Endodermal cell (in vitro differentiated cells): ENCODE measurements at regions not wholly inside any gene's neighbourhood (a gene's known extent, or its start where the extent isn't known, plus 50 kb on each side); places are given as distances from the start of the nearest gene placed in this dataset.

Source experiments
- DNase-seq: peaks from one replicate; pipeline ENCODE4 v3.0.0-alpha.2; 2017
- H3K27ac ChIP-seq: 2 replicates; pipeline ENCODE4 v1.5.1; 2013; ENCODE audit warnings: mild to moderate bottlenecking, low read depth, low read length, moderate library complexity
- H3K27me3 ChIP-seq: 2 replicates; pipeline ENCODE4 v1.6.1; 2013; ENCODE audit warnings: mild to moderate bottlenecking, low read length, moderate library complexity; ENCODE audit not compliant: insufficient read depth, control insufficient read depth, poor library complexity, severe bottlenecking
- H3K36me3 ChIP-seq: 2 replicates; pipeline ENCODE4 v1.7.0; 2013; ENCODE audit warnings: mild to moderate bottlenecking, low read length, moderate library complexity; ENCODE audit not compliant: control insufficient read depth, insufficient read depth
- H3K4me1 ChIP-seq: one replicate; pipeline ENCODE4 v1.7.0; 2013; ENCODE audit warnings: low read length; ENCODE audit not compliant: control insufficient read depth, insufficient read depth
- H3K4me3 ChIP-seq: 2 replicates; pipeline ENCODE4 v1.5.1; 2013; ENCODE audit warnings: mild to moderate bottlenecking, low read length, moderate library complexity
- H3K9ac ChIP-seq: 2 replicates; pipeline ENCODE4 v1.6.1; 2013; ENCODE audit warnings: mild to moderate bottlenecking, low read length, moderate library complexity; ENCODE audit not compliant: poor library complexity, severe bottlenecking; ENCODE audit errors: extremely low read depth
- H3K9me3 ChIP-seq: 2 replicates; pipeline ENCODE4 v1.6.1; 2013; ENCODE audit warnings: mild to moderate bottlenecking, low read length, moderate library complexity; ENCODE audit not compliant: control insufficient read depth
- H3K27ac Mint-ChIP-seq: 2 replicates; pipeline ENCODE4 v1.8.0; 2020; ENCODE audit warnings: mixed read lengths
- H3K27me3 Mint-ChIP-seq: 2 replicates; pipeline ENCODE4 v1.8.0; 2021; ENCODE audit warnings: mild to moderate bottlenecking, mixed read lengths; ENCODE audit not compliant: insufficient read depth
- H3K36me3 Mint-ChIP-seq: 2 replicates; pipeline ENCODE4 v1.8.0; 2020; ENCODE audit warnings: low read depth, mixed read lengths
- H3K4me1 Mint-ChIP-seq: 2 replicates; pipeline ENCODE4 v1.8.0; 2020; ENCODE audit warnings: mixed read lengths
- H3K4me3 Mint-ChIP-seq: 2 replicates; pipeline ENCODE4 v1.8.0; 2020; ENCODE audit warnings: mild to moderate bottlenecking, moderate library complexity, mixed read lengths
- H3K9me3 Mint-ChIP-seq: 2 replicates; pipeline ENCODE4 v1.8.0; 2020; ENCODE audit warnings: mild to moderate bottlenecking, mixed read lengths
- WGBS, 2 experiments: methylation state at CpG; one replicate each; pipeline versions ENCODE4 v1.1.5 to v1.1.7; 2013; ENCODE audit warnings: missing lambda C conversion rate in 2 of 2, mixed read lengths in 1 of 2; ENCODE audit not compliant: insufficient coverage in 1 of 2, insufficient read length in 1 of 2; 5-methylcytosine and 5-hydroxymethylcytosine counted together
- TF ChIP-seq, protein P1 (sequence below): fragments of 200-600 bp; sonication (generic); conservative IDR thresholded peaks from 2 replicates; pipeline ENCODE4 v1.5.0; 2021; ENCODE audit warnings: antibody characterized with exemption, mild to moderate bottlenecking

GRCh38 chr15:79515300-79516027 lies 83.3 kb downstream of the MINAR1 start:
- H3K4me3 Mint-ChIP-seq, result no peak overlapping the region
- Histone ChIP-seq H3K4me1 (no peaks in the 10 kb centered on the region), H3K9ac (no peak overlapping the region), H3K27me3 (peaks cover 10% of the 10 kb centered on the region), H3K4me3 (no peak overlapping the region), H3K9me3 (no peaks in the 10 kb centered on the region), H3K27ac (no peak overlapping the region), H3K36me3 (no peaks in the 10 kb centered on the region)
- no peak overlapping the region for H3K27ac Mint-ChIP-seq
- TF ChIP-seq, protein P1, sequence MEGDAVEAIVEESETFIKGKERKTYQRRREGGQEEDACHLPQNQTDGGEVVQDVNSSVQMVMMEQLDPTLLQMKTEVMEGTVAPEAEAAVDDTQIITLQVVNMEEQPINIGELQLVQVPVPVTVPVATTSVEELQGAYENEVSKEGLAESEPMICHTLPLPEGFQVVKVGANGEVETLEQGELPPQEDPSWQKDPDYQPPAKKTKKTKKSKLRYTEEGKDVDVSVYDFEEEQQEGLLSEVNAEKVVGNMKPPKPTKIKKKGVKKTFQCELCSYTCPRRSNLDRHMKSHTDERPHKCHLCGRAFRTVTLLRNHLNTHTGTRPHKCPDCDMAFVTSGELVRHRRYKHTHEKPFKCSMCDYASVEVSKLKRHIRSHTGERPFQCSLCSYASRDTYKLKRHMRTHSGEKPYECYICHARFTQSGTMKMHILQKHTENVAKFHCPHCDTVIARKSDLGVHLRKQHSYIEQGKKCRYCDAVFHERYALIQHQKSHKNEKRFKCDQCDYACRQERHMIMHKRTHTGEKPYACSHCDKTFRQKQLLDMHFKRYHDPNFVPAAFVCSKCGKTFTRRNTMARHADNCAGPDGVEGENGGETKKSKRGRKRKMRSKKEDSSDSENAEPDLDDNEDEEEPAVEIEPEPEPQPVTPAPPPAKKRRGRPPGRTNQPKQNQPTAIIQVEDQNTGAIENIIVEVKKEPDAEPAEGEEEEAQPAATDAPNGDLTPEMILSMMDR, result no peak
- WGBS, 2 experiments, result 88 to 92% methylated on average over 4 to 7 of the region's 7 CpGs
- H3K4me1 Mint-ChIP-seq, result no peaks in the 10 kb centered on the region
- no peaks in the 10 kb centered on the region for H3K9me3 Mint-ChIP-seq
- no peaks in the 10 kb centered on the region for H3K27me3 Mint-ChIP-seq
- H3K36me3 Mint-ChIP-seq, result no peaks in the 10 kb centered on the region
- DNase-seq, result no peak

DNA sequence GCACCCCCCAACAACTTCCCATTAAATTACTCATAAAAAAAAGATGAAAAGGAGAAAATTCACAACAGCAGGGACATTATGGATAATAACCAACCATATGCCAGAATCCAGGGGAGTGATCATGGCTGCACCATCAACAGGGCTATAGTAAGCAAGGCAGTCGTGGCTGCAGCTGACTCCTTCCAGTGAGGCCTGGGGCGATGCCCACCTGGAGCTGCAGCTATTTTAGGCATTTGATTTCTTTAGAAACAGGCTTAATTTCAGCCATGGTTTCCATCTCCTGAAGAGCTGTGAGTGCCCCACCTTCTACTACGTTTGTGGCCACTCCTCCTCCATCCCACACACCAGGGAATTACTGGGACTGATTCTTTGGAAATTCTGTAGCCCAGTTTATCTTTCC lies 84.0 kb downstream of the MINAR1 start:
- no peak overlapping the region for H3K4me3 ChIP-seq
- no peaks in the 10 kb centered on the region for H3K36me3 Mint-ChIP-seq
- no peaks in the 10 kb centered on the region for H3K4me1 ChIP-seq
- H3K36me3 ChIP-seq, result no peaks in the 10 kb centered on the region
- 70 to 78% methylated on average over 2 to 3 of the region's 3 CpGs for WGBS, 2 experiments
- H3K27me3 ChIP-seq, result peaks cover 7% of the 10 kb centered on the region
- no peak overlapping the region for H3K4me3 Mint-ChIP-seq
- no peaks in the 10 kb centered on the region for H3K9me3 Mint-ChIP-seq
- H3K9ac ChIP-seq, result no peak overlapping the region
- H3K27me3 Mint-ChIP-seq, result no peaks in the 10 kb centered on the region
- no peak overlapping the region for H3K27ac ChIP-seq
- no peak overlapping the region for H3K27ac Mint-ChIP-seq
- no peak for DNase-seq
- TF ChIP-seq, protein P1, result no peak
- no peaks in the 10 kb centered on the region for H3K9me3 ChIP-seq
- H3K4me1 Mint-ChIP-seq, result no peaks in the 10 kb centered on the region

- WGBS, 2 experiments, result 82 to 100% methylated on average over 1 to 3 of the region's 3 CpGs
- H3K4me1 Mint-ChIP-seq, result no peaks in the 10 kb centered on the region
- H3K36me3 Mint-ChIP-seq, result no peaks in the 10 kb centered on the region
- no peaks in the 10 kb centered on the region for H3K9me3 Mint-ChIP-seq
- H3K4me3 Mint-ChIP-seq, result no peak overlapping the region
- H3K9me3 ChIP-seq, result no peaks in the 10 kb centered on the region
- no peaks in the 10 kb centered on the region for H3K4me1 ChIP-seq
- no peaks in the 10 kb centered on the region for H3K36me3 ChIP-seq
- H3K27ac Mint-ChIP-seq, result no peak overlapping the region
- TF ChIP-seq, protein P1, result peak; percentile 29
- peaks cover 7% of the 10 kb centered on the region for H3K27me3 ChIP-seq
- no peak overlapping the region for H3K4me3 ChIP-seq
- H3K27ac ChIP-seq, result no peak overlapping the region
- no peak overlapping the region for H3K9ac ChIP-seq
- H3K27me3 Mint-ChIP-seq, result no peaks in the 10 kb centered on the region
- DNase-seq, result no peak
Measured at GRCh38 chr15:79516646-79517045, 84.5 kb downstream of the MINAR1 start.
